ENCODE measurements at regions not wholly inside any gene's neighbourhood (a gene's known extent, or its start where the extent isn't known, plus 50 kb on each side); places are given as distances from the start of the nearest gene placed in this dataset.
"Not testable (repeated sequence)": the region's sequence is repeated elsewhere in the genome, so short reads cannot be mapped to it uniquely, and the experiment has no call there.

DNA sequence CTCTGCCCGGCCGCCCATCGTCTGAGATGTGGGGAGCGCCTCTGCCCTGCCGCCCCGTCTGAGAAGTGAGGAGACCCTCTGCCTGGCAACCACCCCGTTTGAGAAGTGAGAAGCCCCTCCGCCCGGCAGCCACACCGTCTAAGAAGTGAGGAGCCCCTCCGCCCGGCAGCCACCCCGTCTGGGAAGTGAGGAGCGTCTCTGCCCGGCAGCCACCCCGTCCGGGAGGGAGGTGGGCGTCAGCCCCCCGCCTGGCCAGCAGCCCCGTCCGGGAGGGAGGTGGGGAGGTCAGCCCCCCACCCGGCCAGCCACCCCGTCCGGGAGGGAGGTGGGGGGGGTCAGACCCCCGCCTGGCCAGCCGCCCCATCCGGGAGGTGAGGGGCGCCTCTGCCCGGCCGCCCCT, 63.0 kb upstream of the IGFBP7 start:
- DNase-seq (ENCODE audit: low spot score) = not testable (repeated sequence)

DNA sequence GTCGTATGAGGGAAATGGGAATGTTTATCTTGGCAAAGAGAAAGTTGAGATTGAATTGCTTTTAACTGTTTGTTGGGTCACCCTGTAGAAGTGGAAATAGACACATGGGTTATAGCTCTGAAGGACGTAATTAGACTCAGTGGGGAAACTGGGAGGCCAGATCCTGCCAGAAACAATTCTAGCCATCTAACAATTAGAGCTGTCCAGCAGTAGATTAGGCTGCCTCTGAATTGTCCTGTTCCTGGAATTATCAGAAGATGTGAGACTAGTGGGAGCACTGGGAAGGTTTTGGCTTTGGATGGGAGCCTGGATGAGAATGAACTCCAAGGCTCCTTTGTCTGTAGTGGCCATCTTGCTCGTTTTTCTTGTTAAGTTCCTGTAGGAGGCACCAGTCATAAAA, 61.9 kb upstream of the IGFBP7 start:
- DNase-seq (ENCODE audit: low spot score) = no peak

DNA sequence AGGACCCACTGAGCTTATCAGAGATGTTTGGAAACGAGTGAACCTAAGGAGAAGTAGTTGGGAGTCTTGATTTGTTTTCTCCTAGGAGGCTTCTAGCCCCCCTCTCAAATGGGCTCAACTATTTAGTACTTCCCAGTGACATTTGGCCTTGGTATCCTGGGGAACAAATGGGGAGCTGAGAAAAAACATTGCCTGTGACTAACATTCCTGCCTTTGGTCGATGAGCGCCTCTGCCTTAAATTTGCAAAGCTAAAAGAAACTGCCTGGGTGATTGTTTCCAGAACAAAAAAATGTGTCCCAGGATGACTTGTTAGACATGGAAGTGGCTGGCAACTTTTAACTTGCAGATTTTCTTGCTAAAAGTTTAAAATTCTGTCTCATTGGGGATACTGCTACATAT, 58.8 kb upstream of the IGFBP7 start:
- no peak for DNase-seq (ENCODE audit: low spot score)

DNA sequence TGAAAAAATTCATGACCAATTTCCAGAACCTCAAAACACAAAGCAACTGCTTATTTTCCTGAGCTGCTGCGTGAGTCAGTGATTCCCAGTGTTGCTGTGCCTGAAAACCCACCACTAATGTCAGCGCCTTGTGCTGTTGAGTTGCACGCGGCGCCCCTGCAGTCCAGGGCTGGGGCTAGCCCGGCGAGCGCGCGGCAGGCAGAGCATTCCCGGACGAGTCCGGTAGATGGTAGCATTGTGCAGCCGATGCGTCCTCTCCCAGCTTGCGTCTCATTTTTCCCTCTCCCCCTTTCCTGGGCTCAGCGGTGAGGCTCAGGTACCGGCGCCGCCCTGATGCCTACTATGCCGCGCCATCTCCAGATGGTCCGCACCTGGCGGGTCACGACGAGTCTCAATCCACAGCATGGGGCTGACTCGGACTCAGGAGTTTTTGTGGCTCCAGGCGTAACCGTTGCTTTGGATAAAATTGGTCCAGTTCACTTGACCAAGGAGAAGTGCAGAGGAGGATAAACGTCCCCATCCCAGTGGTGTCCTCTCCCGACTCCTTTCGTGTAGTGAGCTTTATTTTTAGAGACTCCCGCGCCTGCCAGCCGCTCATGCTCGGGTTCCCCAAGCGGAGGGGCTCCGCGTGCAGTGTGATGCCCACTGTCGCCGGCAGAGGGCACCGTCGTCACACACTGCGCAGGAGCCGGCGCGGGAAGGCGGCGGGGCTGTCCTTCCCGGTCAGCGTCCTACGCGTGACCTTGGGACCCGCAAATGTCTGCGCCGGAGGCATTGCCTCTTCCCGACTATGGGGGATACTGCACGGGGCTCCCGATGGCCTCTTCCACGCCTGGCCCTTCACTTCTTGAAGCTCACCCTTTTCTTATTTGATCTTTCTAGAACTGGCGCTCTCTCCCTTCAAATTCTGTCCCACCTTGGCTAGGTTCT, 53.6 kb upstream of the IGFBP7 start:
- peak; percentile 92 for DNase-seq (ENCODE audit: low spot score)

DNA sequence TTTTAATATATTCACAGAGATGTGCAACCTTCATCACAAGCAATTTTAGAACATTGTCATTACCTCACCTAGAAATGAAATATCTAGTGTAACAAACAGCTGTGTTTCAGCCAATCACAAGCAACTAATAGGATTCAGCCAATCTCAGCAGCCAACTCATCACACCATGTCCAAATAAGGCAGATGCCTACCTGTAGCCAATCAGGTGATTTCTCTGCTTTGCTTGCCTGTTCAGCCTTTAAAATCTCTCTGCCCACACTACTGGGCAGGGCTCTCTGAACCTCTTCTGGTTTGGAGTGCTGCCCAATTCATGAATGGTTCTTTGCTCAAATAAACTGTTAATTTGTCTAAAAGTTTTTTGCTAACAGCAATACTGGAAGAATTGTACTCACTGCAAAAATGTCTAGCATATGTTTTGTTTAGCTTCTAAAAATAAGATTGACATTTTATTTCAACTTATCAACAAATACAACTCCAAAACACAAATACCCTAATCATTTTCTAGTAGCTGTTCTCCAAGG, 52.4 kb upstream of the IGFBP7 start:
- DNase-seq (ENCODE audit: low spot score) = no peak
